Fibroblast of mammary gland (primary cell): ENCODE measurements at regions not wholly inside any gene's neighbourhood (a gene's known extent, or its start where the extent isn't known, plus 50 kb on each side); places are given as distances from the start of the nearest gene placed in this dataset.

Experiments
- DNase-seq: peaks from one replicate; pipeline ENCODE4 v3.0.0-alpha.2; 2010; ENCODE audit warnings: low read depth
- H3K4me3 ChIP-seq: 2 replicates; pipeline ENCODE4 v1.5.1; 2011; ENCODE audit warnings: low read depth, mild to moderate bottlenecking, low read length, moderate library complexity; ENCODE audit not compliant: control insufficient read depth
- CTCF ChIP-seq: conservative IDR thresholded peaks from 2 replicates; pipeline ENCODE4 v1.5.1; 2011; ENCODE audit warnings: low read depth, low read length, inconsistent platforms; ENCODE audit not compliant: control insufficient read depth, insufficient read depth

GRCh38 chr10:131778842-131779241 is 122.0 kb upstream of the PPP2R2D start:
- H3K4me3 ChIP-seq, result no peak overlapping the region
- no peak for TF ChIP-seq CTCF
- DNase-seq, result no peak

DNA sequence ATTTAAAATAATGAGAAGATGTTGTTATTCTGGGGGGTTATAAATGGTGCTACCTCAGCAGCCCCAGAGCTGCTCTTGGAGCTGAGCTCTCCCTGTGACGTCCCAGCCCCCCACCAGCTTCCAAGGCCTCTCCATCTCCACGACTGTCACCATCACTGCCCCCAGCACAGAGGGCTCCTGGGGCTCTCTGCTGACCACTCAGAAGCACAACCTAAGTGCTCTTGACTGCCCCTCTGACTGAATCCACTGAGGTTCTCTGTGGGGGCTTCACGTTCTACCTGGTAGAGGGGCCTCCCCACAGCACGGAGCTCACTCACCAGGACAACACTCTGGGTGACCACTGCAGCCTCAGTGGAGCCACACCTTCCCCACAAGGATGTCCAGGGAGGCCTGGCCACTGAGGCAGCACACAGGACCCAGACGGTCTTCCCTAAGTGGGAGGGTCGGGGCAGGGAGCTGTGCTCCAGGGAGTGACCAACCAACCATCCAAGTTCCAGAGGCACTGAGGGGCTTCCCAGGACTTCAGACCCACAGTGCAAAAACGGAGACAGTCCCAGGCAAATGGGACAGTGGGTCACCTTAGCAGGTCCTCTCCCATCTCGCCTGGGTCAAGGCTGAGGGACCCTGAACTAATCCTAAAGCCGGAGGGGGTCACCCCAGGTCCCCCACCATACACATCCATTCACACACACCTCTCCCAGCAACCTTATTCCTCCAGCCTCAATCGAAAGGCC is 121.0 kb upstream of the PPP2R2D start:
- H3K4me3 ChIP-seq, result no peak overlapping the region
- DNase-seq, result no peak
- TF ChIP-seq CTCF, result no peak

DNA sequence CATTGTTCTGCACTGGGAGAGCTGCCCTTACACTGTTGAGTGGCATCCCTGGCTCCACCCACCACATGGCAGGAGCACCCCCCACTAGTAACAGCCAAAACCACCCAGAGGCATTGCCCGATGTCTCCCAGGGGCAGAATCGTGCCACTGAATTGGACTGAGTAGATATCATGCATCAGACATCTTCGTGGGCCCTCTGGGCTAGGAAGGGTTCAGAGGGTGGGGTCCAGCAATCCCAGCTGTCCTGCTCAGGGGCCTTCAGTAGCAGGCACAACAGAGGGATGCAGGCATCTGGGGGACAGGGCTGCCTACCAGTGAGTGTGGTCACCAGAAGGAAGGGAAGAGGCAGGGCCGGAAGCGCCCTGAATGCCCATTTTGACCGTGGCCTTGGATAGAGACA is 119.7 kb upstream of the PPP2R2D start:
- no peak overlapping the region for H3K4me3 ChIP-seq
- TF ChIP-seq CTCF, result no peak
- DNase-seq, result no peak

DNA sequence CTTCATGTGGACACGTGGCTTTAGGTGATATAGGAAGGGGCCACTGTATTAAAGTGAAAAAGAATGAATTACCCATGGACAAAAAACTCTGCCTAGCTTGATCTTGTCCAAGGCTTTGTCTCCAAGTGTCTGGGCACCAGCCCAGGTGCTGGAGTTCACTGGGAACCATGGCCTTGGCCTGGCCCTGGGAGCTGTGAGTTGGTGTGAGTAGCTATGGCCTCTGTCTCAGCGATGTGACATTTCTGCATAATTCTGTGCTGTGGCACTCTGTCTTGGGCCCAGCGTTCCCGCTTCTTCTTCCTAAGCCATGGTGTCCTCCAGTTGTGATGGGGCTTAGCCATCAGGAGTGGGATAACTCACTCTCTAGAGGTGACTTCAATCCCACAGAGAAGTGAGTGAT is 119.0 kb upstream of the PPP2R2D start:
- DNase-seq, result no peak
- H3K4me3 ChIP-seq, result no peak overlapping the region
- TF ChIP-seq CTCF, result no peak

DNA sequence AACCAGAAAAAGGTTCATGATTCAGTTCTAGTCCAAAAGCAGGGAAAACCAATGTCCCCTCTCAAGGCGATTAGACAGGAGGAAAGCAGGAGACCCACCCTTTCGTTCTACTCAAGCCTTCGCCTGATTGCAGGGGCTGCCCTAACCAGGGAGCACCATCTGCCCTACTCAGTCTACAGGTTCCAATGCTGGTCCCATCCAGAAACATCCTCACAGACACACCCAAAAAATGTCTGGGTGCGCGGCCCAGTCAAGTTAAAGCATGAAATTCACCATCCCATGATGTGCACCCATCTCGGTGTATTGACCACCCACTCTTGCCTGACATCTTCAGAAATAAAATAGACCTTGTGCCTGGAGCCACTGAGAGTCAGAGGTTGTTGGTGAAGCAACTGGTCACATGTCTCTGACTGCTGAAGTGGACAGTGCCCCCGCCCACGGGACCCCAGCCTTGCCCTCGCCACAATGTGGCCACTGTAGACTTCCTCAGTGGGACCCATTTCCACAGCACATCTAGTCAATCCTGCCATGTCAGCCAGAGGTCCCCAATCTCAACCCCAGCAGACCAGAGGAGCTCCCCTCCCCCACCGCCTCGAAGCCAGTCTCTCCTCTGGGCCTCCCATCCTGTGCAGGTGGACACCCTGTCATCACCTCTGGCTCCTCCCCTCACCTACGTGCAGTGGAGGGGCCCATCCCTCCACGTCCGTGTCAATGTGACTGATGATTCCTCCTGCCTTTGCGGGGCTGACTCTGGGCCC is 116.3 kb upstream of the PPP2R2D start:
- no peak for TF ChIP-seq CTCF
- no peak overlapping the region for H3K4me3 ChIP-seq
- no peak for DNase-seq

DNA sequence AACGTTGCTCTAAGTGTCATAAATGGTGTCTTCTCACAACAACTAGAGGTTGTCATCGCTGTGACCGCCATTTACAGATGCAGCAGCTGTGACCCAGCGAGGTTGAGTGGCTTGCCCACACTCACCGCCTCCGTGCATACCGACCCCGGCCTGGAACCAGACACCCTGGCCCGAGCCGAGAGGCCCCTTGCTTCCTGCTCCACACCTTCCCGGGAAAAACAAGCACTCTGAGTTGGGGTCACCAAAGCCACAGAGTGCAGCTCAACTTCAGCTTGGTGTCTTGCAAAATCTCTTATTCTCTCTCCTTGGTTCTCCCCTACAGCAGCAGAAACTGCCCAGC is 115.7 kb upstream of the PPP2R2D start:
- no peak for TF ChIP-seq CTCF
- no peak for DNase-seq
- no peak overlapping the region for H3K4me3 ChIP-seq
